ENCODE measurements at regions not wholly inside any gene's neighbourhood (a gene's known extent, or its start where the extent isn't known, plus 50 kb on each side); places are given as distances from the start of the nearest gene placed in this dataset.

GRCh38 chr6:145339089-145339488, 396.2 kb downstream of the EPM2A start:
- POLR2A ChIA-PET, result no interaction called here

More at GRCh38 chr6:145339089-145339488, 396.2 kb downstream of the EPM2A start:
- ATAC-seq (no peak), DNase-seq (ENCODE audit: low spot score) (no peak)
- CTCF ChIA-PET, result no interaction called here
- Mint-ChIP-seq H3K27ac (no peak overlapping the region), H3K36me3 (no peaks in the 10 kb centered on the region), H3K27me3 (ENCODE audit: low read depth) (no peaks in the 10 kb centered on the region), H3K4me3 (no peak overlapping the region), H3K9me3 (no peaks in the 10 kb centered on the region), H3K4me1 (peaks cover 2% of the 10 kb centered on the region; the same call in 1 of the 2 replicates)
- TF ChIP-seq TP53 (CRISPR knock-in tag; IDR thresholded peaks at IDR 0.05) (no peak), USF2 (CRISPR knock-in tag; IDR thresholded peaks at IDR 0.05) (no peak), ZNF281 (CRISPR knock-in tag; IDR thresholded peaks at IDR 0.05) (no peak), AR (CRISPR knock-in tag; IDR thresholded peaks at IDR 0.05) (no peak), RORB (CRISPR knock-in tag; IDR thresholded peaks at IDR 0.05) (no peak), NR3C1 (CRISPR knock-in tag; conservative IDR thresholded peaks at IDR 0.05; ENCODE audit: low read depth) (no peak), AFF4 (CRISPR knock-in tag; IDR thresholded peaks at IDR 0.05; ENCODE audit: borderline replicate concordance) (no peak), ATF1 (CRISPR knock-in tag; IDR thresholded peaks at IDR 0.05) (no peak), ZNF512 (CRISPR knock-in tag; IDR thresholded peaks at IDR 0.05; ENCODE audit: borderline replicate concordance) (no peak), SMAD3 (CRISPR knock-in tag; IDR thresholded peaks at IDR 0.05; ENCODE audit: borderline replicate concordance) (no peak), ZNF138 (CRISPR knock-in tag; conservative IDR thresholded peaks at IDR 0.05) (no peak), ZNF416 (CRISPR knock-in tag; IDR thresholded peaks at IDR 0.05) (no peak), ZNF219 (CRISPR knock-in tag; IDR thresholded peaks at IDR 0.05; ENCODE audit: borderline replicate concordance) (no peak), RELA (CRISPR knock-in tag; IDR thresholded peaks at IDR 0.05; ENCODE audit: borderline replicate concordance) (no peak), SP1 (CRISPR knock-in tag; conservative IDR thresholded peaks at IDR 0.05) (no peak), ZNF425 (CRISPR knock-in tag; conservative IDR thresholded peaks at IDR 0.05) (no peak), KAT7 (CRISPR knock-in tag; IDR thresholded peaks at IDR 0.05; ENCODE audit: borderline replicate concordance) (no peak), NFATC4 (CRISPR knock-in tag; IDR thresholded peaks at IDR 0.05) (no peak), CREM (CRISPR knock-in tag; IDR thresholded peaks at IDR 0.05) (no peak)

All from WTC11 (cell line).